HG03432 (cell line): ENCODE measurements at regions not wholly inside any gene's neighbourhood (a gene's known extent, or its start where the extent isn't known, plus 50 kb on each side); places are given as distances from the start of the nearest gene placed in this dataset.
"Not testable (repeated sequence)": the region's sequence is repeated elsewhere in the genome, so short reads cannot be mapped to it uniquely, and the experiment has no call there.

Experiments used
- ATAC-seq: cut with Tn5 transposase; IDR thresholded peaks from one replicate; pipeline ENCODE4 v1.9.1; 2021; ENCODE audit warnings: mild to moderate bottlenecking, moderate library complexity; ENCODE audit not compliant: unreplicated experiment

DNA sequence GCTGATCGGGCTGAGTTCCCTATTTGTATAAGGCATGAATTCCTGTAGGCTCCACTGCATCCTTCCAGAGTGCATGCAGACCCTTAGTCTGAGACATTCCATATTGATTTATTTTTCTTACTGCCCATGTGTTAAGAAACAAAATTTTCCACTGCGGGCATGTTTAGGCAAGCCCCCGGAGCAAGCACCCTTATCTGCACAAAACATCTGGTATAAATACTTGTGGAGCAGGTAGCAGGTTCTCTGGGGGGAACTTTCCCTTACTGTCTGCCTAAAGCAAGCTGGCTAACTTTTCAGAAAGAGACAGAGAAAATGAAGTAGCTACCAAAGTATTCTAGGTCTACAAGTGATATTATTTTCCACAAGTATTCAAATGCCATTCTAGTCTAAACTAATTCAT lies 1338.5 kb upstream of the PCDH10 start:
- not testable (repeated sequence) for ATAC-seq
